ENCODE measurements at regions not wholly inside any gene's neighbourhood (a gene's known extent, or its start where the extent isn't known, plus 50 kb on each side); places are given as distances from the start of the nearest gene placed in this dataset.

DNA sequence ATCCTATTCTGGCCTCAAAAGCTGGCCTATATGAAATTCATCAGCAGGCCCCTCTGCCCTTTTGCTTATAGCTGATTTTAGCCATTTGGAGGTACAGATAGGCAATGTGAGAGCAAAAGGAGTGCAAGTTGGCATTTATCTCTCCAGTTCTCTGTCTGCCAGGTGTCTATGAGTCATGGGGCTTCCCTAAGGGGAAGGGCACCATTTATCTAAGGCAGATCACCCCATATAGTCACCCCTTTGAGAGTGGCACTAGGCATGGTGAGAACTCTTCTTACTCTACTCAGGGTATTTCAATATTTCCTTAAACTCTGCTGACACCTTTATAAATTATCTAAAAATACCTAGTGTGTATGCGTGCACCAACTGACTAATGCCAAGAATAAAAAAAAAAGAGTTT lies 314.7 kb upstream of the CDH6 start:
- Histone ChIP-seq H3K27ac (ENCODE audit: low read length) (no peak overlapping the region), H3K9me3 (ENCODE audit: control insufficient read depth, insufficient read depth, low read length) (peaks cover 2% of the 10 kb centered on the region), H3K4me3 (ENCODE audit: low read length) (no peak overlapping the region), H3K4me1 (ENCODE audit: control insufficient read depth, insufficient read depth, low read length) (no peaks in the 10 kb centered on the region), H3K36me3 (ENCODE audit: control insufficient read depth, insufficient read depth, low read length) (no peaks in the 10 kb centered on the region), H3K27me3 (ENCODE audit: control insufficient read depth, insufficient read depth, low read length) (no peaks in the 10 kb centered on the region)
- Mint-ChIP-seq H3K4me3 (no peak overlapping the region), H3K9me3 (peaks cover 3 to 17% of the 10 kb centered on the region in 2 donors), H3K36me3 (no peaks in the 10 kb centered on the region), H3K27ac (no peak overlapping the region), H3K4me1 (no peaks in the 10 kb centered on the region), H3K27me3 (ENCODE audit: low read depth in 2 of 2) (no peaks in the 10 kb centered on the region)
- TF ChIP-seq, protein P1, sequence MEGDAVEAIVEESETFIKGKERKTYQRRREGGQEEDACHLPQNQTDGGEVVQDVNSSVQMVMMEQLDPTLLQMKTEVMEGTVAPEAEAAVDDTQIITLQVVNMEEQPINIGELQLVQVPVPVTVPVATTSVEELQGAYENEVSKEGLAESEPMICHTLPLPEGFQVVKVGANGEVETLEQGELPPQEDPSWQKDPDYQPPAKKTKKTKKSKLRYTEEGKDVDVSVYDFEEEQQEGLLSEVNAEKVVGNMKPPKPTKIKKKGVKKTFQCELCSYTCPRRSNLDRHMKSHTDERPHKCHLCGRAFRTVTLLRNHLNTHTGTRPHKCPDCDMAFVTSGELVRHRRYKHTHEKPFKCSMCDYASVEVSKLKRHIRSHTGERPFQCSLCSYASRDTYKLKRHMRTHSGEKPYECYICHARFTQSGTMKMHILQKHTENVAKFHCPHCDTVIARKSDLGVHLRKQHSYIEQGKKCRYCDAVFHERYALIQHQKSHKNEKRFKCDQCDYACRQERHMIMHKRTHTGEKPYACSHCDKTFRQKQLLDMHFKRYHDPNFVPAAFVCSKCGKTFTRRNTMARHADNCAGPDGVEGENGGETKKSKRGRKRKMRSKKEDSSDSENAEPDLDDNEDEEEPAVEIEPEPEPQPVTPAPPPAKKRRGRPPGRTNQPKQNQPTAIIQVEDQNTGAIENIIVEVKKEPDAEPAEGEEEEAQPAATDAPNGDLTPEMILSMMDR (IDR thresholded peaks at IDR 0.05), result no peak
- DNase-seq, result no peak
- ATAC-seq, result no peak
- intact Hi-C loops (cut with micrococcal nuclease), result no loop called here
- WGBS (ENCODE audit: insufficient coverage), result 80% methylated on average over 1 of the region's 1 CpG

DNA sequence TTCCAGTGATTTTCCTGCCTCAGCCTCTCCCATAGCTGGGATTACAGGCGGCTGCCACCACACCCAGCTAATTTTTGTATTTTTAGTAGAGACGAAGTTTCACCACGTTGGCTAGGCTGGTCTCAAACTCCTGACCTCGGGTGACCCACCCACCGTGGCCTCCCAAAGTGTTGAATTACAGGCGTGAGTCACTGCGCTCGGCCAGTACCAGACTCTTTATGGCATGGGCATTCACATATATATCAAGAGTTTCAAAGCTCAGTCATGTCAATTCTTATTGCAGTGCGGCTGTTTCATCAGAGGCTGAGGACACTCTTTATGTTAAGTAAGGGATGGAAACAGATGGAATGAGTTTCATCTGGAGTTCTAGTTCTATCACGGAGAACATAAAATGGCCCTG lies 315.2 kb upstream of the CDH6 start:
- DNase-seq (no peak), ATAC-seq (no peak)
- Mint-ChIP-seq H3K36me3 (no peaks in the 10 kb centered on the region), H3K27me3 (ENCODE audit: low read depth in 2 of 2) (no peaks in the 10 kb centered on the region), H3K4me1 (no peaks in the 10 kb centered on the region), H3K4me3 (no peak overlapping the region), H3K9me3 (peaks cover 3 to 15% of the 10 kb centered on the region in 2 donors), H3K27ac (no peak overlapping the region)
- TF ChIP-seq, protein P1 (IDR thresholded peaks at IDR 0.05), result no peak
- Histone ChIP-seq H3K4me1 (ENCODE audit: control insufficient read depth, insufficient read depth, low read length) (no peaks in the 10 kb centered on the region), H3K36me3 (ENCODE audit: control insufficient read depth, insufficient read depth, low read length) (no peaks in the 10 kb centered on the region), H3K27me3 (ENCODE audit: control insufficient read depth, insufficient read depth, low read length) (no peaks in the 10 kb centered on the region), H3K9me3 (ENCODE audit: control insufficient read depth, insufficient read depth, low read length) (peaks cover 2% of the 10 kb centered on the region), H3K4me3 (ENCODE audit: low read length) (no peak overlapping the region), H3K27ac (ENCODE audit: low read length) (no peak overlapping the region)
- WGBS (ENCODE audit: insufficient coverage), result 91% methylated on average over 9 of the region's 10 CpGs
- intact Hi-C loops (cut with micrococcal nuclease), result no loop called here

DNA sequence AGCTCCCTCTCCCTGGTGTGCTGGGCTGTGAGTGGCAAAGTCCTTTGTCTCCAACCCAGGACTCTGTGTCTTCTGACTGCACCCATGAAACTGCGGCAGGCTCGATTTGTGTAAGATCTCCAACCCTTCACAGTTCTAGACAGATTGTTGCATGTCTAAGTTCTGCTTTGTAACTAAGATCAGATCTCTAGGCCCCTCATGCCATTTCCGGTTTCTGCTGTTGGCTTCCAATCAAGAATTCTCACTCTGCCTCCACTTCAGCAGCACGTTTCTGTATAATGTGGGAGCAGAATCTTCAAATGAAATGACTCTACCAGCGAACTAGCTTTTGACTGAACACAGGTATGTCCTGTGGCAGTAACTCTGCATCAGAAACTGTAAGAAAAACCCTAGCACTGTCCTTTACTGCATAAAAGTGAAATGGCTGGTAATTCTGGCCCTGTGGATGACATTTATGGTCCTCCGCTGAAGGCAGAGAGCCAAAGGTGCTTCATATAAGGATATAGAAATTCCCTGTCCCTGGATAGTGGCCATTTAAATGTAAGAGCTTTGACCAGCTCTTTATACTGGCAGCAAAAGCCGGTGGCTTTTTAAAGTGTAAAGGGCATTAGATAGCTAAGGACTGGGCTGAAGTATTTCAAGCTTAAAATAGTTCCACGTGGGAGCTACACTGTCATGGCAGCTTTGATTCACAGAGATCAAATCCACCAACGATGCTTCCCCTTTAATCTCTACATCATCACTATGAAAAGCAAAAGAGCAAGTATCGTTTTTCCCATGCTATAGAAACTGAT lies 319.0 kb upstream of the CDH6 start:
- no peak overlapping the region for H3K4me3 ChIP-seq (ENCODE audit: low read length)
- no peaks in the 10 kb centered on the region for H3K27me3 ChIP-seq (ENCODE audit: control insufficient read depth, insufficient read depth, low read length)
- 65% methylated on average over 9 of the region's 10 CpGs for WGBS (ENCODE audit: insufficient coverage)
- no peaks in the 10 kb centered on the region for H3K4me1 ChIP-seq (ENCODE audit: control insufficient read depth, insufficient read depth, low read length)
- H3K27ac ChIP-seq (ENCODE audit: low read length), result no peak overlapping the region
- Mint-ChIP-seq H3K4me3 (no peak overlapping the region), H3K27ac (no peak overlapping the region), H3K36me3 (peaks cover 8% of the 10 kb centered on the region), H3K9me3 (peaks cover 3 to 8% of the 10 kb centered on the region in 2 donors), H3K4me1 (no peaks in the 10 kb centered on the region), H3K27me3 (ENCODE audit: low read depth in 2 of 2) (no peaks in the 10 kb centered on the region)
- intact Hi-C loops (cut with micrococcal nuclease), result no loop called here
- TF ChIP-seq, protein P1 (IDR thresholded peaks at IDR 0.05), result no peak
- ATAC-seq (no peak), DNase-seq (no peak)
- H3K36me3 ChIP-seq (ENCODE audit: control insufficient read depth, insufficient read depth, low read length), result no peaks in the 10 kb centered on the region
- peaks cover 4% of the 10 kb centered on the region for H3K9me3 ChIP-seq (ENCODE audit: control insufficient read depth, insufficient read depth, low read length)

DNA sequence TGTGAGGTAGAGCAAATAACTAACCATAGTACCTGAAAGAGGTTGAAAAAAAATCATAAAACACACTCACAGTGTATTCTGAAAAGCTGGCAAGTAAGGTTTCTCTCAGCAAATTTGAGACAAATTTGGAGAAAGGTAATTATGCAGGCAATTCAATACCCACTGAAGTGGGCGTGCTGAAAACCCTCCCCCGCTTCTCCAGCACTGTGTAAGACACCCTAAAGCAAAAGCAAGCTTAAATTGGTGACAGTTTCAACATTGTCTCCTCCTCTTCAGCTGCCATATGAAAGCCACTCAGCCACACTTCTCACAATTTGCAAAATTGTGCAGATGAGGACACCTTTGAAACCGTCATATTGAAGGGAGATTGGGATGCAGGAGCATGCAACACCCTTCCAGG lies 322.3 kb upstream of the CDH6 start:
- H3K4me1 Mint-ChIP-seq, result no peaks in the 10 kb centered on the region
- no peak for ATAC-seq
- no peak overlapping the region for H3K27ac ChIP-seq (ENCODE audit: low read length)
- no peak overlapping the region for H3K27ac Mint-ChIP-seq
- H3K4me1 ChIP-seq (ENCODE audit: control insufficient read depth, insufficient read depth, low read length), result no peaks in the 10 kb centered on the region
- TF ChIP-seq, protein P1 (IDR thresholded peaks at IDR 0.05), result no peak
- intact Hi-C loops (cut with micrococcal nuclease), result no loop called here
- 70% methylated on average over 3 of the region's 3 CpGs for WGBS (ENCODE audit: insufficient coverage)
- DNase-seq, result no peak
- H3K9me3 Mint-ChIP-seq, result peaks cover 3 to 4% of the 10 kb centered on the region in 2 donors
- no peak overlapping the region for H3K4me3 Mint-ChIP-seq
- no peaks in the 10 kb centered on the region for H3K36me3 ChIP-seq (ENCODE audit: control insufficient read depth, insufficient read depth, low read length)
- peaks cover 5% of the 10 kb centered on the region for H3K9me3 ChIP-seq (ENCODE audit: control insufficient read depth, insufficient read depth, low read length)
- H3K27me3 Mint-ChIP-seq (ENCODE audit: low read depth in 2 of 2), result no peaks in the 10 kb centered on the region
- H3K27me3 ChIP-seq (ENCODE audit: control insufficient read depth, insufficient read depth, low read length), result no peaks in the 10 kb centered on the region
- no peak overlapping the region for H3K4me3 ChIP-seq (ENCODE audit: low read length)
- H3K36me3 Mint-ChIP-seq, result peaks cover 8% of the 10 kb centered on the region
